Upper lobe of right lung (tissue), 1 donor: ENCODE measurements at regions not wholly inside any gene's neighbourhood (a gene's known extent, or its start where the extent isn't known, plus 50 kb on each side); places are given as distances from the start of the nearest gene placed in this dataset.
A peak's percentile ranks its signal among the peaks of the same experiment; 100 is the strongest.

ENCODE experiments used
- ATAC-seq: fragments of 200-7000 bp; cut with Tn5 transposase; one replicate; pipeline ENCODE4 v1.9.1; 2020; ENCODE audit warnings: mild to moderate bottlenecking, moderate library complexity
- DNase-seq: peaks from one replicate; pipeline ENCODE4 v3.0.0-alpha.2; 2020
- H3K27ac ChIP-seq: fragments of 200-600 bp; one replicate; pipeline ENCODE4 v1.8.0; 2022
- H3K27me3 ChIP-seq: fragments of 200-600 bp; one replicate; pipeline ENCODE4 v1.8.0; 2022; ENCODE audit warnings: mild to moderate bottlenecking
- H3K36me3 ChIP-seq: fragments of 200-600 bp; one replicate; pipeline ENCODE4 v1.8.0; 2022
- H3K4me1 ChIP-seq: fragments of 200-600 bp; one replicate; pipeline ENCODE4 v1.8.0; 2022
- H3K4me3 ChIP-seq: fragments of 200-600 bp; one replicate; pipeline ENCODE4 v1.8.0; 2022; ENCODE audit warnings: mild to moderate bottlenecking
- H3K9me3 ChIP-seq: fragments of 200-600 bp; one replicate; pipeline ENCODE4 v1.8.0; 2022
- intact Hi-C: fragments of 100-400 bp; cut with DNase I; formaldehyde crosslinking; loops from one replicate; pipeline ENCODE4 v1.11.0; 2022
- TF ChIP-seq, protein P1 (sequence below): fragments of 200-600 bp; IDR thresholded peaks from one replicate; pipeline ENCODE4 v1.8.0; 2022; ENCODE audit warnings: antibody characterized with exemption
- donor health status: DM: no; HTN: yes; CAD: no; lungs with severe emphysema.

DNA sequence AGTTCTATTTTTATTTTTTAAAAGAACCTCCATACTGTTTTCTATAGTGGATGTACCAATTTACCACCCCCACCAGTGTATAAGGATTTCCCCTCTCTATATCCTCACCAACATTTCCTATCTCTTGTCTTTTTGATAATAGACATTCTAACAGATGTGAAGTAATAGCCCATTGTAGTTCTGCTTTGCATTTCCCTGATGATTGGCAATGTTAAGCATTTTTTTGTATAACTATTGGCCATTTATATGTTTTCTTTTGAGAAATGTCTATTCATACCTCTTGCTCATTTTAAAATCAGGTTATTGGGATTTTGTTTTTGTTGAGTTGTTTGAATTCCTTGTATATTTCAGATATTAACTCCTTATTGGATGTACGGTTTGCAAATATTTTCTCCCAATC, 251.1 kb upstream of the HTR2C start:
- ATAC-seq, result no peak
- no peak overlapping the region for H3K4me3 ChIP-seq
- H3K4me1 ChIP-seq, result no peaks in the 10 kb centered on the region
- TF ChIP-seq, protein P1, sequence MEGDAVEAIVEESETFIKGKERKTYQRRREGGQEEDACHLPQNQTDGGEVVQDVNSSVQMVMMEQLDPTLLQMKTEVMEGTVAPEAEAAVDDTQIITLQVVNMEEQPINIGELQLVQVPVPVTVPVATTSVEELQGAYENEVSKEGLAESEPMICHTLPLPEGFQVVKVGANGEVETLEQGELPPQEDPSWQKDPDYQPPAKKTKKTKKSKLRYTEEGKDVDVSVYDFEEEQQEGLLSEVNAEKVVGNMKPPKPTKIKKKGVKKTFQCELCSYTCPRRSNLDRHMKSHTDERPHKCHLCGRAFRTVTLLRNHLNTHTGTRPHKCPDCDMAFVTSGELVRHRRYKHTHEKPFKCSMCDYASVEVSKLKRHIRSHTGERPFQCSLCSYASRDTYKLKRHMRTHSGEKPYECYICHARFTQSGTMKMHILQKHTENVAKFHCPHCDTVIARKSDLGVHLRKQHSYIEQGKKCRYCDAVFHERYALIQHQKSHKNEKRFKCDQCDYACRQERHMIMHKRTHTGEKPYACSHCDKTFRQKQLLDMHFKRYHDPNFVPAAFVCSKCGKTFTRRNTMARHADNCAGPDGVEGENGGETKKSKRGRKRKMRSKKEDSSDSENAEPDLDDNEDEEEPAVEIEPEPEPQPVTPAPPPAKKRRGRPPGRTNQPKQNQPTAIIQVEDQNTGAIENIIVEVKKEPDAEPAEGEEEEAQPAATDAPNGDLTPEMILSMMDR, result no peak
- no peak overlapping the region for H3K27ac ChIP-seq
- H3K9me3 ChIP-seq, result no peaks in the 10 kb centered on the region
- DNase-seq, result no peak
- H3K36me3 ChIP-seq, result no peaks in the 10 kb centered on the region
- intact Hi-C loops, result no loop called here
- no peaks in the 10 kb centered on the region for H3K27me3 ChIP-seq

DNA sequence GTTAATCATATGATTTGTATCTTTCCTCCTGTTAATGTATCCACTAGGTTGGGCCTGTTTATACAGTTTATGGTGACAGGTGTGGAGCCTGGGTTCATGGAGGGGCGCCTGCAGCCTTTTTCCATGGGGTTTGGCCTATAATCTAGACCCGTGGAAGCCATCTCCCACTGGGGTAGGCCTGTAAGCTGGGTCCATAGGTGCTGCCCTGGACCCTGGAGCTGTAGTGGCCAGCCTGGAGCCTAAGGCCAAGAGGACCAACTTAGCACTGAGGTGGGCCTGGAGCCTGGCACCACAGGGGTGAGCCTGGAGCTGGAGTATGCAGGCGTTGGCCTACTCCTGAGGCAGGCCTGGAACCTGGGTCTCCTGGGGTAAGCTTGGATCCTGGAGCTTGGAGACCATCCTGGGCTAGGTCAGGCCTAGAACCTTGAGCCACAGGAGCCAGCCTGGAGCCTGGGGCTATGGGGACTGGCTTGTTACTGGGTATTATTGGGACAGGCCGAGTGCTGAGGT, 249.4 kb upstream of the HTR2C start:
- no peaks in the 10 kb centered on the region for H3K36me3 ChIP-seq
- no peaks in the 10 kb centered on the region for H3K4me1 ChIP-seq
- no peak overlapping the region for H3K27ac ChIP-seq
- no peaks in the 10 kb centered on the region for H3K9me3 ChIP-seq
- no peak overlapping the region for H3K4me3 ChIP-seq
- TF ChIP-seq, protein P1, result no peak
- ATAC-seq, result no peak
- intact Hi-C loops, result no loop called here
- DNase-seq, result no peak
- no peaks in the 10 kb centered on the region for H3K27me3 ChIP-seq

GRCh38 chrX:114338870-114339269, 245.0 kb upstream of the HTR2C start:
- Histone ChIP-seq H3K4me1 (no peaks in the 10 kb centered on the region), H3K27ac (no peak overlapping the region), H3K9me3 (no peaks in the 10 kb centered on the region), H3K36me3 (no peaks in the 10 kb centered on the region), H3K27me3 (no peaks in the 10 kb centered on the region), H3K4me3 (no peak overlapping the region)
- DNase-seq (no peak), ATAC-seq (no peak)
- intact Hi-C loops, result no loop called here
- TF ChIP-seq, protein P1, result no peak

GRCh38 chrX:114344756-114345349, 239.0 kb upstream of the HTR2C start:
- no peak for DNase-seq
- intact Hi-C loops, result no loop called here
- Histone ChIP-seq H3K27me3 (no peaks in the 10 kb centered on the region), H3K4me1 (no peaks in the 10 kb centered on the region), H3K36me3 (no peaks in the 10 kb centered on the region), H3K4me3 (no peak overlapping the region), H3K9me3 (no peaks in the 10 kb centered on the region), H3K27ac (no peak overlapping the region)
- no peak for ATAC-seq
- TF ChIP-seq, protein P1, result peak; percentile 53

DNA sequence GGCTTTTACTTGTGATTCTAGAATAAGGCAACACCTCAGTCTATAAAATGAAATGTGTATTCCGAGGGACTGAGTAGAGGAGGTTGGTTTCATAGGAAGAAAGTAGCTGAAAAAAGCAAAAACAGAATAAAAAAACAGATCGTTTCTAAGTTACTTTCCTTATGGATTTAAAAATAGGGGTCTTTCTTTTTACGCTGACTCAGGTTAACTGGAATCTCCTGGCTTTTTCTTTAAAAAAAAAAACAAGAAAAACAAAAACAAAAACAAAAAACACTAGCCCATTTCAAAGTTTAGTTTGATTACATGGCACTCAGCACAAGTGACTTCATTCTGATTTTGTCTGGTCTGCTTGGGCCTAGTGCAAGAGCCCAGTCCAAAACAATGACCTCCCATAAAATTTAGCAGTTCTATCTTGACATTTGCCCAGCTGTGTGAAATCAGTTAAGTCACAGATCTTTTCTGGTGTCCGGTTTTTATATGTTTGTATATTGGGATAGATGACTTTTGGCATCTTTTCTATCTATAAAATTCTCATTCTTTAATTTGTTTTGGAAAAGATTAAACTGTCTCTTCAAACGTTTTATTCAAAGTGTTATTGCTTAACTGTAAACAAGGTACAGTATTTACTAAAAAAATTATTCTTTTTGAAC, 222.7 kb upstream of the HTR2C start:
- ATAC-seq (no peak), DNase-seq (no peak)
- Histone ChIP-seq H3K4me1 (no peaks in the 10 kb centered on the region), H3K36me3 (no peaks in the 10 kb centered on the region), H3K27me3 (no peaks in the 10 kb centered on the region), H3K4me3 (no peak overlapping the region), H3K9me3 (no peaks in the 10 kb centered on the region), H3K27ac (no peak overlapping the region)
- TF ChIP-seq, protein P1, result no peak
- intact Hi-C loops, result no loop called here
